WERI-Rb-1 (cell line): ENCODE measurements at regions not wholly inside any gene's neighbourhood (a gene's known extent, or its start where the extent isn't known, plus 50 kb on each side); places are given as distances from the start of the nearest gene placed in this dataset.

ENCODE experiments used
- DNase-seq: peaks from one replicate; pipeline ENCODE4 v3.0.0-alpha.2; 2020
- H3K27ac ChIP-seq: fragments of 250-450 bp; sonication (Bioruptor Pico); 2 replicates; pipeline ENCODE4 v1.5.1; 2020; ENCODE audit warnings: mild to moderate bottlenecking, moderate library complexity
- H3K27me3 ChIP-seq: fragments of 250-450 bp; sonication (Bioruptor Pico); 2 replicates; pipeline ENCODE4 v1.5.1; 2021; ENCODE audit warnings: mild to moderate bottlenecking, low read depth, moderate library complexity; ENCODE audit not compliant: insufficient read depth, severe bottlenecking
- H3K36me3 ChIP-seq: fragments of 250-450 bp; sonication (Bioruptor Pico); 2 replicates; pipeline ENCODE4 v1.5.1; 2020; ENCODE audit warnings: mild to moderate bottlenecking, moderate library complexity
- H3K4me3 ChIP-seq: 2 replicates; pipeline ENCODE4 v1.5.1; 2011; ENCODE audit warnings: low read depth, mild to moderate bottlenecking, control low read depth, low read length
- H3K9me3 ChIP-seq: fragments of 250-450 bp; sonication (Bioruptor Pico); 2 replicates; pipeline ENCODE4 v1.5.1; 2021; ENCODE audit warnings: mild to moderate bottlenecking, moderate library complexity; ENCODE audit not compliant: severe bottlenecking
- TF ChIP-seq, protein P1 (sequence below): IDR thresholded peaks from 2 replicates; pipeline ENCODE4 v1.5.1; 2011; ENCODE audit warnings: low read depth, mild to moderate bottlenecking, control low read depth, inconsistent platforms, low read length

DNA sequence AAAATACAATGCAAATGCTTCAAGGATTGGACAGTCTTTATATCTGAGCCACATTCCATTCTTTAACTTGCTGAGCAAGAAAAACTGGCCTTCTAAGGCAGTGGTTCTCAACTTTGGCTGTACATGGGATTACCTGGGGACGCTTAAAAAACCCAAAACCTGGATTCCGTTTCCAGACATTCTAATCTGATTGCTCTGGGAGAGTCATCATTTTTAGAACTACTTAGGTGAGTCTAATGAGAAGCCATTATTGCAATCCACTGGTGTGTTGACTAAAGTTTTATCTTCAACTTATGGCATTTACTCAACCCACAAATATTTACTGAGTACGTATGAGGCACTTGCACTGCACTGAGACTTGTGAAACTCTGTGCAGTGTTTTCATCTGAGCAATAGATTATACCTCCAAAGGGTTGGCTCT lies 195.7 kb upstream of the ATP11B start:
- Histone ChIP-seq H3K4me3 (no peak overlapping the region), H3K36me3 (no peaks in the 10 kb centered on the region), H3K9me3 (no peaks in the 10 kb centered on the region), H3K27me3 (peaks cover 79% of the 10 kb centered on the region), H3K27ac (no peak overlapping the region)
- TF ChIP-seq, protein P1, sequence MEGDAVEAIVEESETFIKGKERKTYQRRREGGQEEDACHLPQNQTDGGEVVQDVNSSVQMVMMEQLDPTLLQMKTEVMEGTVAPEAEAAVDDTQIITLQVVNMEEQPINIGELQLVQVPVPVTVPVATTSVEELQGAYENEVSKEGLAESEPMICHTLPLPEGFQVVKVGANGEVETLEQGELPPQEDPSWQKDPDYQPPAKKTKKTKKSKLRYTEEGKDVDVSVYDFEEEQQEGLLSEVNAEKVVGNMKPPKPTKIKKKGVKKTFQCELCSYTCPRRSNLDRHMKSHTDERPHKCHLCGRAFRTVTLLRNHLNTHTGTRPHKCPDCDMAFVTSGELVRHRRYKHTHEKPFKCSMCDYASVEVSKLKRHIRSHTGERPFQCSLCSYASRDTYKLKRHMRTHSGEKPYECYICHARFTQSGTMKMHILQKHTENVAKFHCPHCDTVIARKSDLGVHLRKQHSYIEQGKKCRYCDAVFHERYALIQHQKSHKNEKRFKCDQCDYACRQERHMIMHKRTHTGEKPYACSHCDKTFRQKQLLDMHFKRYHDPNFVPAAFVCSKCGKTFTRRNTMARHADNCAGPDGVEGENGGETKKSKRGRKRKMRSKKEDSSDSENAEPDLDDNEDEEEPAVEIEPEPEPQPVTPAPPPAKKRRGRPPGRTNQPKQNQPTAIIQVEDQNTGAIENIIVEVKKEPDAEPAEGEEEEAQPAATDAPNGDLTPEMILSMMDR: no peak
- no peak for DNase-seq

DNA sequence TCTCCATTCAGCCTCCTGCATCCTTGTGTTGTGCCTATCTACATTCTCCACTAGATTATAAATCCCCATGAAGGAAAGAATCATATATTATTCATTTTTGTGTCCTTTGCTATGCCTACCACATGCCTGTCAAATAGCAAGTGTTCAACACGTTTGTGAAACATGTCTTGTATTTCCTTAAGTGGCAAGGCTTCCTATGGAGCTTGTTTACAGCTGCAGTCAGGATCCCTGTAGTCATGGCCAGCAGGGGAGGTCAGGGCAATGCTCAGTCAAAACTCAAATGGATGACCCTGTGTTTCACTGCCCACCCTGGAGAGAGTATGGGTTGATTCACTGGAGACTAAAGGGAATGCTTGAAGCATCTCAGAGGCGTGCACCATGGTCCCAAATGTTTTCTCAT lies 191.7 kb upstream of the ATP11B start:
- no peak for DNase-seq

GRCh38 chr3:182603501-182603900 lies 189.8 kb upstream of the ATP11B start:
- TF ChIP-seq, protein P1: no peak

More for the DNA sequence above, 191.7 kb upstream of the ATP11B start:
- TF ChIP-seq, protein P1: no peak
- Histone ChIP-seq H3K27me3 (peaks cover 77% of the 10 kb centered on the region), H3K27ac (no peak overlapping the region), H3K36me3 (no peaks in the 10 kb centered on the region), H3K4me3 (no peak overlapping the region), H3K9me3 (no peaks in the 10 kb centered on the region)

GRCh38 chr3:182605882-182606611 lies 187.3 kb upstream of the ATP11B start:
- peaks cover 80% of the 10 kb centered on the region for H3K27me3 ChIP-seq
- no peaks in the 10 kb centered on the region for H3K36me3 ChIP-seq
- H3K4me3 ChIP-seq: no peak overlapping the region
- no peak for DNase-seq
- no peaks in the 10 kb centered on the region for H3K9me3 ChIP-seq
- H3K27ac ChIP-seq: no peak overlapping the region
- TF ChIP-seq, protein P1: no peak

More at GRCh38 chr3:182603501-182603900, 189.8 kb upstream of the ATP11B start:
- DNase-seq: no peak
- H3K9me3 ChIP-seq: no peaks in the 10 kb centered on the region
- no peak overlapping the region for H3K4me3 ChIP-seq
- no peak overlapping the region for H3K27ac ChIP-seq
- no peaks in the 10 kb centered on the region for H3K36me3 ChIP-seq
- H3K27me3 ChIP-seq: peaks cover 75% of the 10 kb centered on the region

DNA sequence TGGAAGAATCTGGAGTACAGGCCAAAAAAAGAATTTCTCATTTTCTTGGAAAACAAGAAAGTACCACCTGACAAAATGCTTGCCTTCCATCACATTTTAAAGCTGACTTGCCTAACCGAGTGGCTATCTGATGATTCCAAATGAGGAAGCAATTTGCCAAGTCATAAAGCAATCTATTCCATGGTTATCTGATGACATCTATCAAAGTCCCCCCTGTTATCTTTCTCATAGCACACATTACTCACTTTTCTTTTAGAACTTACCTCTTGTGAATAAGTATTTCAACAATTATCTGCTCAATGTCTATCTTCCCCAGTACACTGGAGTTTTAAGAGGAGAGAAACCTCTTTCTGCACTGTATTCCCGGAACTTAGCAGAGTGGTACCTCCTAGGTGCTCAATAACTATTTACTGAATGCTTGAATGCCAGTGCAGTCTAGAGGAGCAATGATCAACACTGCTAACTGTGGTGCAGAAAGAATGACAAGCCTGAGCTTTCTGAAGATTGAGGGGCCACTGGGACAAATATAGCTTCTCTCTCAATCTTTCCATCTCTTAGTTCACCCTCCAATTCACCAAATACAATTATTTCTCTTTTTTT lies 186.3 kb upstream of the ATP11B start:
- H3K4me3 ChIP-seq: no peak overlapping the region
- no peak for DNase-seq
- H3K36me3 ChIP-seq: no peaks in the 10 kb centered on the region
- no peaks in the 10 kb centered on the region for H3K9me3 ChIP-seq
- peaks cover 72% of the 10 kb centered on the region for H3K27me3 ChIP-seq
- TF ChIP-seq, protein P1: no peak
- H3K27ac ChIP-seq: no peak overlapping the region
